22Rv1 (cell line): ENCODE measurements at regions not wholly inside any gene's neighbourhood (a gene's known extent, or its start where the extent isn't known, plus 50 kb on each side); places are given as distances from the start of the nearest gene placed in this dataset.
A peak's percentile ranks its signal among the peaks of the same experiment; 100 is the strongest.
"Not testable (repeated sequence)": the region's sequence is repeated elsewhere in the genome, so short reads cannot be mapped to it uniquely, and the experiment has no call there.

Experiments
- H3K27ac ChIP-seq: fragments of 450-650 bp; 2 replicates; pipeline ENCODE4 v1.5.1; 2017
- ZFX ChIP-seq: fragments of 450-650 bp; IDR thresholded peaks from 2 replicates; pipeline ENCODE4 v1.6.1; 2017; ENCODE audit warnings: antibody characterized with exemption, borderline replicate concordance
- TF ChIP-seq, protein P1 (sequence below): fragments of 450-650 bp; IDR thresholded peaks from 2 replicates; pipeline ENCODE4 v1.5.1; 2017; ENCODE audit warnings: mild to moderate bottlenecking

DNA sequence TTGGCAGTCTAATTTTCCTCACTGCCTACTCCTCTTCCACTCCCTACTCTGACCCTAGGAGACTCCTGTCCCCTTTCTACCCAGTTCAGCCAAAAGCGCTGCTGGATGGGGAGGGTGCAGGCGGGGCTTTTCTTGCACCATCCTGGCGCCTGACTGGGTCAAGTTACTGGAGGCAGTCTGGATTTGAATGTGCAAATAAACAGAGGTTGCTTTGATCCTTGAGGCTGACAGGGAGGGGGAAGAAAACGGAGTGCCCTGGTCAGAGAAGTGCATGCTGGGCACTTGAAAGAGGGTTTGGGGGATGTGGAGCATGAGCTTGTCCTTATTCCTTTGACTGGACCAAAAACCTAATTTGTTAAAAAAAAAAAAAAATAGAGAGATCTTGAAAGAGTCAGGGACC lies 76.8 kb upstream of the SOX13 start:
- 0 out of 2 replicates have a peak overlapping the region, but pooled peaks have one; percentile 29 for H3K27ac ChIP-seq
- TF ChIP-seq, protein P1, sequence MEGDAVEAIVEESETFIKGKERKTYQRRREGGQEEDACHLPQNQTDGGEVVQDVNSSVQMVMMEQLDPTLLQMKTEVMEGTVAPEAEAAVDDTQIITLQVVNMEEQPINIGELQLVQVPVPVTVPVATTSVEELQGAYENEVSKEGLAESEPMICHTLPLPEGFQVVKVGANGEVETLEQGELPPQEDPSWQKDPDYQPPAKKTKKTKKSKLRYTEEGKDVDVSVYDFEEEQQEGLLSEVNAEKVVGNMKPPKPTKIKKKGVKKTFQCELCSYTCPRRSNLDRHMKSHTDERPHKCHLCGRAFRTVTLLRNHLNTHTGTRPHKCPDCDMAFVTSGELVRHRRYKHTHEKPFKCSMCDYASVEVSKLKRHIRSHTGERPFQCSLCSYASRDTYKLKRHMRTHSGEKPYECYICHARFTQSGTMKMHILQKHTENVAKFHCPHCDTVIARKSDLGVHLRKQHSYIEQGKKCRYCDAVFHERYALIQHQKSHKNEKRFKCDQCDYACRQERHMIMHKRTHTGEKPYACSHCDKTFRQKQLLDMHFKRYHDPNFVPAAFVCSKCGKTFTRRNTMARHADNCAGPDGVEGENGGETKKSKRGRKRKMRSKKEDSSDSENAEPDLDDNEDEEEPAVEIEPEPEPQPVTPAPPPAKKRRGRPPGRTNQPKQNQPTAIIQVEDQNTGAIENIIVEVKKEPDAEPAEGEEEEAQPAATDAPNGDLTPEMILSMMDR, result no peak
- TF ChIP-seq ZFX, result no peak

DNA sequence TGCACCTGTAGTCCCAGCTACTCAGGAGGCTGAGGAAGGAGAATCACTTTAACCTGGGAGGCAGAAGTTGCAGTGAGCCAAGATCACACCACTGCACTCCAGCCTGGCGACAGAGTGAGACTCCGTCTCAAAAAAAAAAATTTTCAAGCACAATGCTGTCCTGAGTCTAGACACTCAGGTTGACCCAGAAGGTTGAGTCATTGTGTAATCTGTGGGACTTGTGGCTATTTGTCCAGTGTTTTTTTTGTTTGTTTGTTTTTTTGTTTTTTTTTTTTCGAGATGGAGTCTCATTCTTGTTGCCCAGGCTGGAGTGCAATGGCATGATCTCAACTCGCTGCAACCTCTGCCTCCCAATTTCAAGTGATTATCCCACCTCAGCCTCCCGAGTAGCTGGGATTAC lies 74.3 kb upstream of the SOX13 start:
- not testable (repeated sequence) for H3K27ac ChIP-seq

DNA sequence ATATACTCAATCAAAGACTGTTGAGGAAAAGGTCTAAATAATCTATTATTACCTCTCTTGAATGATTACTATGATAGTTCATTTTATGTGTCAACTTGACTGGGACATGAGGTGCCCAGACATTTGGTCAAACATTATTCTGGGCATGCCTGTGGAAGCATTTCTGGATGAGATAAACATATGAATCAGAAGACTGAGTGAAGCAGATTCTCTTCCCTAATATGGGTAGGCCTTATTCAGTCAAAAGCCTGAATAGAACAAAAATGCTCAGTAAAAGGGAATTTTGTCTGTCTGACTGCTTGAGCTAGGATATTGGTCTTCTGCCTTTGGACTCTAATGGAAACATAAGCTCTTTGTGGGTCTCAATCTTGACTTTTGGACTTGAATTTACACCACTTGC lies 73.3 kb upstream of the SOX13 start:
- H3K27ac ChIP-seq, result no peak overlapping the region
- TF ChIP-seq, protein P1, result no peak
- TF ChIP-seq ZFX, result no peak

DNA sequence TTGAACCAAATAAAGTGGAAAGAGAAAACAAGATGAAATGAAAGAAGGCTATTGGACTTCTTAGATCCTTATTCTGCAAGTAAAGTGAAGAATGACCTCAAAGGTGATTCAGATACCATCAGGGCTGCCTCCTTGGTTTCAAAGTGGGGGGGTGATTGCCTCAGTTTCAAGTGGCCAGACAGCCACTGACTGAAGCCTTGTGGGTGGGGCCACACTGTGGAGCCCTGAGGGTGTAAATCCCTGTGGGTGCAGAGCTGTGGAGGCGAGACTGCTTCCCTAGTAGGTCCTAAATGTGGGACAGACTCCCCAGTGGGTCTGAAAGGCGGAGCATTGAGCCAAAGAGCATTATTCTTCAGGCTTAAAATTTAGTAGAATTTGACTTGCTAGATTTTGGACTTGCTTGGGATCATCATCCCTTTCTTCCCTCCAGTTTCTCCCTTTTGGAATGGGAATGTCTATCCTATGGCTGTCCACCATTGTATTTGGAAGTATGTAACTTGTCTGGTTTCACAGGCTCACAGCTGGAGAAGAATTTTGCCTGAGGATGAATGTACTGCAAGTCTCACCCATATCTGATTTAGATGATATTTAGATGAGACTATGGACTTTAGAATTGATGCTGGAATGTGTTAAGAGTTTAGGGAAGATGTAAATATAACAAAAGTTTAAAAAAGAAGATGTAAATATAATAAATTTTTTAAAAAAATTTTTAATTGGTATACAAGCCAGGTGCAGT lies 71.6 kb upstream of the SOX13 start:
- no peak for TF ChIP-seq ZFX
- TF ChIP-seq, protein P1, result no peak
- H3K27ac ChIP-seq, result no peak overlapping the region

DNA sequence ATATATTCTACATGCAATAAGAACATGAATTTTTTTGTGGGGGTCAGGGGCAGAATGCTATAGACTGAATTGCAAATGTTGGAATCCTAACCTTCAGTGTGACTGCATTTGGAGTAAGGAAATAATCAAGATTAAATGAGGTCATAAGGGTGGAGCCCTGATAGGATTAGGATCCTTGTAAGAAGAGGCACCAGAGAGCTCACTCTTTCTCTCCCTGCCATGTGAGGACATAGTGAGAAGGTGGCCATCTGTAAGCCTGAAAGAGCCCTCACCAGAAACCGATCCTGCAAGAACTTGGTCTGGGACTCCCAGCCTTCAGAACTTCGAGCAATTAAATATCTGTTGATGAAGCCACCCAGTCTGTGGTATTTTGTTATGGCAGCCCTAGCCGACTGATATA lies 70.3 kb upstream of the SOX13 start:
- TF ChIP-seq ZFX, result no peak
- TF ChIP-seq, protein P1, result no peak
- no peak overlapping the region for H3K27ac ChIP-seq

DNA sequence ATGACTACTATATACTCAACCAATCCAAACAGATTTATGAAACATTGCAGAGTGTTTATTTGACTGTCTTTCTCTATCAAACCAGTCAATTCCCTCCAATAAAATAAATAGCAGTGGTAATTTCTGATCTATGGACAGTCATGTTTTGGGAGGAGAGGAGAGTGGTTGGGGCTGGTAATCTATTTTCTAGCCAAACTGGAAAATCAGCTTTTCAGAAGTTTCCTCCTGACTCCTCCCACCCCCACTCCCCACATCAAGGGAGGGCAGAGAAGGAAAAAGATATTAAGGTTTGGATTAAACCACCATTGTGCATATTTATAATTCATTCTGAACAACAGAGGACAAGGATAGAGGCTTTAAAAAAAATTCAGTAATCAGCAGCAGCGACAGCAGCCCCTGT lies 69.4 kb upstream of the SOX13 start:
- H3K27ac ChIP-seq, result no peak overlapping the region
- TF ChIP-seq ZFX, result no peak
- TF ChIP-seq, protein P1, result no peak

DNA sequence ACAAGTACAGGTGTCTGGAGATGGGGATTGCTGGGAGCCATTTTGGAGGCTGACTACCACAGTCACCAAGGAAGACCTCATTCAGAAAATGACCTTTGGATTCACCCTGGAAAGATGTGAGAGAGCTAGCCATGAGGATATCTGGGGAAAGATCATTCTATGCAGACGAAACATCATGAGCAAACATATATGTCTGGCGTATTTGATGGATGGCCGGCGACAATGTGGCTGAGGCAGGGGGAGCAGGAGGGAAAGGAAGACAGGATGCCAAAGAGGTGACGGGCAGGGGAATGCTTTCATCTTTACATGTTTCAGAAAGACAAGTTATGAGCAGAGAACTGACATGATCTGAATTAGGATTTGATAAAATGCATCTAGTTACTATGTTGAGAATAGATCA lies 61.5 kb upstream of the SOX13 start:
- no peak for TF ChIP-seq ZFX
- H3K27ac ChIP-seq, result no peak overlapping the region

DNA sequence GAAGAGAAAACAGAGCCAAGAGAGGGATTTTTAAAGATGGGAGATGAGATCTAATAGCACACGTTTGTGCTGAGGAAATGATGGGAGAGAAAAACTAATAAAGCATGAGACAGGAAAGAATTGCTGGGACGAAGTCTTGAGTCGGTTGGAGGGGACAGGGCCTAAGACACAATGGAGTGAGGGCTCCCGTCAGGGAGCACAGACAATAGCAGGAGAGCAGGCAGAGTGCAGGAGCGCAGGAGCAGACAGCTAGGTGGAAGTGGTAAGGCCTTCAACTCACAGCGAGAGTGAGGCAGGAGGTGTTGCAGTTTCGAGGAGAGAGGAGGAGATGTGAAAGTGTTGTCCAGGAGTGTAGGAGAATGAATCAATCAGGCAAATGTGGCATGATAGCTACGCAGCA lies 59.9 kb upstream of the SOX13 start:
- H3K27ac ChIP-seq, result no peak overlapping the region
- TF ChIP-seq, protein P1, result no peak
- no peak for TF ChIP-seq ZFX
